ENCODE measurements at regions not wholly inside any gene's neighbourhood (a gene's known extent, or its start where the extent isn't known, plus 50 kb on each side); places are given as distances from the start of the nearest gene placed in this dataset.
A peak's percentile ranks its signal among the peaks of the same experiment; 100 is the strongest.

GRCh38 chr14:21874946-21875345, 201.3 kb upstream of the OR4E1 start:
- Histone ChIP-seq H3K27me3 (no peaks in the 10 kb centered on the region), H3K27ac (no peak overlapping the region), H3K36me3 (no peaks in the 10 kb centered on the region), H3K4me1 (no peaks in the 10 kb centered on the region), H3K9me3 (no peaks in the 10 kb centered on the region), H3K4me3 (no peak overlapping the region)
- DNase-seq (ENCODE audit: low spot score in 2 of 2) = no peak
- WGBS = 77% methylated on average over 1 of the region's 1 CpG
- TF ChIP-seq POLR2A (IDR thresholded peaks at IDR 0.05) = no peak
- no peak for TF ChIP-seq EP300 (IDR thresholded peaks at IDR 0.05)
- TF ChIP-seq POLR2AphosphoS5 (IDR thresholded peaks at IDR 0.05) = no peak
- no peak for TF ChIP-seq CTCF (IDR thresholded peaks at IDR 0.05)

GRCh38 chr14:21874167-21874566, 200.5 kb upstream of the OR4E1 start:
- Histone ChIP-seq H3K4me1 (no peaks in the 10 kb centered on the region), H3K36me3 (no peaks in the 10 kb centered on the region), H3K27ac (no peak overlapping the region), H3K4me3 (no peak overlapping the region), H3K9me3 (no peaks in the 10 kb centered on the region), H3K27me3 (no peaks in the 10 kb centered on the region)
- DNase-seq (ENCODE audit: low spot score in 2 of 2) = no peak
- 76% methylated on average over 3 of the region's 3 CpGs for WGBS
- TF ChIP-seq EP300 (IDR thresholded peaks at IDR 0.05) = no peak
- no peak for TF ChIP-seq POLR2AphosphoS5 (IDR thresholded peaks at IDR 0.05)
- TF ChIP-seq CTCF (IDR thresholded peaks at IDR 0.05) = no peak
- TF ChIP-seq POLR2A (IDR thresholded peaks at IDR 0.05) = no peak

- H3K36me3 ChIP-seq = no peaks in the 10 kb centered on the region
- no peaks in the 10 kb centered on the region for H3K4me1 ChIP-seq
- WGBS = 79% methylated on average over 2 of the region's 2 CpGs
- H3K4me3 ChIP-seq = no peak overlapping the region
- no peaks in the 10 kb centered on the region for H3K27me3 ChIP-seq
- DNase-seq (ENCODE audit: low spot score in 2 of 2) = no peak
- no peaks in the 10 kb centered on the region for H3K9me3 ChIP-seq
- TF ChIP-seq CTCF (IDR thresholded peaks at IDR 0.05) = peak in 1 of 2 donors; percentile 50
- TF ChIP-seq EP300 (IDR thresholded peaks at IDR 0.05) = no peak
- no peak overlapping the region for H3K27ac ChIP-seq
Observed at GRCh38 chr14:21868442-21869046, 194.9 kb upstream of the OR4E1 start.

- no peak overlapping the region for H3K27ac ChIP-seq
- no peak for TF ChIP-seq POLR2AphosphoS5 (IDR thresholded peaks at IDR 0.05)
- no peak for TF ChIP-seq EP300 (IDR thresholded peaks at IDR 0.05)
- TF ChIP-seq CTCF (IDR thresholded peaks at IDR 0.05) = no peak
- no peak for TF ChIP-seq POLR2A (IDR thresholded peaks at IDR 0.05)
- H3K4me1 ChIP-seq = no peaks in the 10 kb centered on the region
- no peaks in the 10 kb centered on the region for H3K27me3 ChIP-seq
- no peaks in the 10 kb centered on the region for H3K36me3 ChIP-seq
- DNase-seq (ENCODE audit: low spot score in 2 of 2) = no peak
- no peak overlapping the region for H3K4me3 ChIP-seq
- no peaks in the 10 kb centered on the region for H3K9me3 ChIP-seq
Observed at GRCh38 chr14:21867541-21867940, 193.9 kb upstream of the OR4E1 start.

- H3K9me3 ChIP-seq = no peaks in the 10 kb centered on the region
- DNase-seq (ENCODE audit: low spot score in 2 of 2) = no peak
- TF ChIP-seq EP300 (IDR thresholded peaks at IDR 0.05) (no peak), CTCF (IDR thresholded peaks at IDR 0.05) (no peak), POLR2A (IDR thresholded peaks at IDR 0.05) (no peak), POLR2AphosphoS5 (IDR thresholded peaks at IDR 0.05) (no peak)
- H3K4me1 ChIP-seq = no peaks in the 10 kb centered on the region
- H3K27me3 ChIP-seq = no peaks in the 10 kb centered on the region
- no peak overlapping the region for H3K4me3 ChIP-seq
- H3K36me3 ChIP-seq = no peaks in the 10 kb centered on the region
- no peak overlapping the region for H3K27ac ChIP-seq
Observed at GRCh38 chr14:21866479-21866878, 192.9 kb upstream of the OR4E1 start.
